HG02973 (cell line): ENCODE measurements at regions not wholly inside any gene's neighbourhood (a gene's known extent, or its start where the extent isn't known, plus 50 kb on each side); places are given as distances from the start of the nearest gene placed in this dataset.
"Not testable (repeated sequence)": the region's sequence is repeated elsewhere in the genome, so short reads cannot be mapped to it uniquely, and the experiment has no call there.

Experiments used
- ATAC-seq: cut with Tn5 transposase; IDR thresholded peaks from one replicate; pipeline ENCODE4 v1.9.1; 2021; ENCODE audit warnings: moderate library complexity; ENCODE audit not compliant: unreplicated experiment

DNA sequence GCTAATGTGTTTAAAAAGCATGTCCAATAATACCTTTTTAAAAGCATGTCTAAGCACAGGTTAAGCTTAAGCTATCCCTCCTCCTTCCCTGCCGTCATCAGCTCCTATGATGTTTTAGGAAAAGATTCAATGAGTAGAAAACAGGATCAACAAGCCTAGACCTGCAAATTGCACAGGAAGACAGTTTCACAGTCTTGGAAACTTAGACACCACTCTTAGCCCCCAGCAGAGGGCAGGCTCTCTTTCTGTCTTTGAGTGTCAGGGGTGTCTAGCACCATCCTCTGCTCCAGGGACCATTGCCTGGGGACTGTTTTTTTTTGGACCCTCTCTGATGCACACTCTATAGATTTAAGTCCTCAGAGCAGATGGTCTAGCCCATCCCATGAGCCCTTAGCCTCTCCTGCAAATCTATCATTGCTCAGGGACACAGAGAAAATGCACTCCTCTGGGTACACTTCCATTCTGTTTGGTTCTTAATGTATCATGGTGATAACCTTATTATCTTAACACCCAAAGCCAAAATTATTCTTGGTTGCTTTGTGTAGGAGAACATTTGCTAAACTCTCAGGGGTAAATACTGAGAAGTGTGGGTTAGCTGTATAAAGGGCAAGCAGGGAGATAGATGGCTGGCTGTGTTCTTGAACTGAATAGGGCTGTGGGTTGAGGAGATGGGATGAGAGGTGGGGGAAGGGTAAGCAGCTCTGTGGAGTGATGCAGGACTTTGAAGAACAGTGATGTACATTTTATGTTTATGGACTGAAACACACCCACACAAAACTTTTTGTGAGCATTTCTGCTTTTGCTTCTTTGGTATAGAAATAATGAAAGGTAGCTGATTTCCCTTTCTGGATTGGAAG, 259.9 kb upstream of the DDHD1 start:
- ATAC-seq: no peak

DNA sequence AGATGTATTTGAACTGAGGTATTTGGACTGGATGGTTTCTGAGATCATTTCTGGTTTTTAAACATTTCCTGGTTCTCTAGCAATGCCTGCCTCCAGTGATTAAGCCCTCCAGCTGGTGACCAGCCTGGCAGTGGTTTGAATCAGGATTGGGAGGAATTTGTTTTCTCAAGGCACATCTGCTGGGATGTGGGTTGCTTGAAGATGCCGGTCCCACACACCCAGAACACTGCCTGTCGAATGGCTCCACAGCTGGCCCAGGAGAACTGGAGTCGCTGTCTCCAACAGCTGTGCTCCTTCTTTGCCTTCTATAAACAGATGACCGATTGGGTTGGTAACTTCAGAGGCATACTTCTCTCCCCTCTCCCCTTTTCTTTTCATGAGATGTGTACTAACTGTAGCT, 258.0 kb upstream of the DDHD1 start:
- no peak for ATAC-seq

DNA sequence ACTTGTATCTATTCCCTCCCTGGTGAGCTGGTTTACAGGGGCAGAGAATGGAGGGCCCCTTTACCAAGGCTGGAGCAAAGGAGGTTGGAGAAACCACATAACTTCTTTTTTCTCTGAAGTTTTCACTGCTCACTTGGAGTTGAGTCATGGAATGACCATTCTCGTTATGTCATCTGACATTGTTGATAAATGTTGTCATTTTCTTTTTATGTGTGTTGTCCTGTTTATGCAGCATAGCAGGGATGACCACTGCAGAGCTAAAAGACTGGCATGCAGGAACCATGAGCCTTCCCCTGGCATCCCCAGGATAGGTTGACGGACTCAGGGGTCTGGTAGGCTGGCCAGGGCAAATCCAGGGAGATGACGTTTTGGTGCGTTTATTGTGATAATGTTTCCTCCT, 256.8 kb upstream of the DDHD1 start:
- no peak for ATAC-seq

DNA sequence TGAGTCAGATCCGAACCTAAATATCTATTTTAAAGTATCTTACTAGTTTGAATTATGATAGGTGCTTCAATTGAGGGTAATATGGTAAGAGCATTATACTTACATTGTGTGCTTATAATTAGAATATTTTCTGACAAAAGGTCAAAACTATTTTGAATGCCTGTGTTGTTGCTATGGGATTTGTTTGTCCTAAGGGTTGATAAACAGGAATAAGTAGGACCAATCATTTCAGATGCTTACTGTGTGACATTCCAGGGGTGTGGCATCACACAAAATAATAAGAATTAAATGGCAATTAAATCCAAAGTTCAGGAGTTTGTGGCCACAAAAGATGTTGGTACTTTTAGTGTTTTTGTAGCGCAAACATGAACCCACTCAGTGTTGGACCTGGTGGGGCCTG, 256.2 kb upstream of the DDHD1 start:
- no peak for ATAC-seq

DNA sequence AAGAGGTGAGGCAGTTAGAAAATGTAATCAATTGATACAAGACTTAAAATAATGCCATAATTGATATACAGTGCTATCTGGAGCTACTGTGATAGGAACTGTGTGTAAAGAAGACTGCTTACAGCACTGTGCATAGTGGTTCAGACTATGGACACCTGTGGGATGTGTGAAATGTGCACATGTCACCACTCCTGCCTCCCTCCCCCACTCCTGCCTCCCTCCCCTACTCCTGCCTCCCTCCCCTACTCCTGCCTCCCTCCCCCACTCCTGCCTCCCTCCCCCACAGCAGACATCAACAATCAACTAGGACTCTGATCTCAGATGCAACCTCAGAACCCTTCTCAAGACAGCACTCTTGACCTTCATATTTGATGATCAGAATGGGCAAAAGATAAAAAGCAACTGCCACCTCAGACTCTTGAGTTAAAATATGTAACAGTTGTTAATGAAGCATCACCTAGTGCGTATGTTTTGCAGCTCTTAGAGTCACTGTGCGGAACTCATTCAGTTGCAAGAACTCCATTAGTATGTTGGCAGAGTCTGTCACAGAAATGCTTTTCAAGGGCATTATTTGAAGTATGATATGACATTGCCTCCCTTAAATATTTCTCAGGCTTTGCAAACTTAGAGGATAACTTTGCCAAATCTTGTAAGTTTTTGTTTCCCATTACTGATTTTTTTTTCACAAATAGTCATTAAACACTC, 255.2 kb upstream of the DDHD1 start:
- no peak for ATAC-seq

DNA sequence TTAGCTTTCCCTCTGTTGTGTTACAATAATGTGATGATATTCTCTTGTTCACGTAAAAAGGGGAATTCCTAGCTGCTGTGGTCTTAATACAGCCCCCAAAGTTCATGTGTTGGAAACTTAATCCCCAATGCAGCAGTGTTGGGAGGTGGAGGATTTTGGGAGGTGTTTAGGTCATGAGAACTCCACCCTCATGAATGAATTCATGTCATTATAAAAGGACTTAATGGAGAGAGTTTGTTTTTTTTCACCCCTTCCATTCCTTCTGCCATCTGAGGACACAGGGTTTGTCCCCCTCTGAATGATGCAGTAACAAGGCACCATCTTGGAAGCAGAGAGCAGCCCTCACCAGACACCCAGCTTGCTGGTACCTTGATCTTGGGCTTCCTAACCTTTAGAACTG, 253.4 kb upstream of the DDHD1 start:
- ATAC-seq: no peak

- no peak for ATAC-seq
Observed at GRCh38 chr14:53401646-53402045, 248.5 kb upstream of the DDHD1 start.

DNA sequence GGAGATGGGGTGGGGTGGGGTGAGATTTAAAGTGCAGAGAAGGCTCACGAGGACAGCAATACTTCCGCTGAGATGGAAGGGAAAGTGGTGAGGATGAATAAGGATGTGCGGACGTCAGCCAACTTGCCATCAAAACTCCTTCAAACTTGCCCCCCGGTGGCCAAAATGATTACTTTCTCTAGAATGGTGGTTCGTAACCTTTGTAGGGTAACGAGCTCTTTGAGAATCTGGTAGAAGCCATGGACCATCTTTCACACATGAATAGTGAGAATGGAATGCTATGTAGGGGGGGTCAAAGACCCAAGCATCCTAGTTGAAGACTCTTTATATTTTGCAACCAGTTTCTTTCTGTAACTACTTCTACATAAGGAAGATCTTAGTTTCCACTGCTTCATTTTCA, 245.9 kb upstream of the DDHD1 start:
- no peak for ATAC-seq

GRCh38 chr14:53398616-53399015, 245.5 kb upstream of the DDHD1 start:
- ATAC-seq: no peak

- not testable (repeated sequence) for ATAC-seq
Observed at GRCh38 chr14:53395267-53395666, 242.1 kb upstream of the DDHD1 start.

DNA sequence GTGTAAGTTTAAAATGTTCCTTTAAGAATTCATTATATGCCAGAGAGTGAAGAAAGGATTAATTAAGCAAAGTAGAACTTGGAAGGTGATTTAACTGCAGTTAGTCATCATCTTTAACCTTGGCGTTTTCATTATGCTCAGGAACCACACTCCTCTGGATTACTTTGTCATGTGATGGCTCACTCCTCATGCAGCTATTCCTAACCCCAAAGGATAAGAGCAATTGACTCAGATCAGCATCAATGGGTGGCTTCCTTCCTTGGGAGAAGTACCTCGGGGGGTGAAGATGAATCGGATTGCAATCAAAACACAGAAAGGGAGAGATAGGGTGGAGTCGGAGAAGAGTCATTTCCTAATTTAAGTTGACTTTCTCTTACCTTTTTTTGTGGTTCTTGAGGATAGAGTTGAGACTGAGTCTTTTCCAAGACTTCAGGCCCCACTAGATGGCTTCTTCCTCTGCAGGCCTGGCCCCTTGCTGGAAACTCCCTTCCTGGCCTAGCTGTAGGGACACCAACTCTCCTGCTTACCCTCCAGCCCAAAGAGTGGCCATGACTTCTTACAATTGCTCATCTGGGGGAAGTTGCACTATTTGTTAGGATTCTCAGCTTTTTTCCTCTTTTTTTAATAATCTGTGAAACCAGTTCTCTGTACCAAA, 238.6 kb upstream of the DDHD1 start:
- no peak for ATAC-seq

- ATAC-seq: no peak
Observed at GRCh38 chr14:53391156-53391555, 238.0 kb upstream of the DDHD1 start.

- no peak for ATAC-seq
Observed at GRCh38 chr14:53390008-53390407, 236.9 kb upstream of the DDHD1 start.

- no peak for ATAC-seq
Observed at GRCh38 chr14:53389202-53389601, 236.1 kb upstream of the DDHD1 start.

- no peak for ATAC-seq
Observed at GRCh38 chr14:53386362-53386761, 233.2 kb upstream of the DDHD1 start.

GRCh38 chr14:53384536-53384935, 231.4 kb upstream of the DDHD1 start:
- ATAC-seq: no peak

- ATAC-seq: no peak
Observed at GRCh38 chr14:53384073-53384472, 230.9 kb upstream of the DDHD1 start.

GRCh38 chr14:53381895-53382294, 228.8 kb upstream of the DDHD1 start:
- ATAC-seq: no peak

GRCh38 chr14:53380867-53381225, 227.7 kb upstream of the DDHD1 start:
- no peak for ATAC-seq

DNA sequence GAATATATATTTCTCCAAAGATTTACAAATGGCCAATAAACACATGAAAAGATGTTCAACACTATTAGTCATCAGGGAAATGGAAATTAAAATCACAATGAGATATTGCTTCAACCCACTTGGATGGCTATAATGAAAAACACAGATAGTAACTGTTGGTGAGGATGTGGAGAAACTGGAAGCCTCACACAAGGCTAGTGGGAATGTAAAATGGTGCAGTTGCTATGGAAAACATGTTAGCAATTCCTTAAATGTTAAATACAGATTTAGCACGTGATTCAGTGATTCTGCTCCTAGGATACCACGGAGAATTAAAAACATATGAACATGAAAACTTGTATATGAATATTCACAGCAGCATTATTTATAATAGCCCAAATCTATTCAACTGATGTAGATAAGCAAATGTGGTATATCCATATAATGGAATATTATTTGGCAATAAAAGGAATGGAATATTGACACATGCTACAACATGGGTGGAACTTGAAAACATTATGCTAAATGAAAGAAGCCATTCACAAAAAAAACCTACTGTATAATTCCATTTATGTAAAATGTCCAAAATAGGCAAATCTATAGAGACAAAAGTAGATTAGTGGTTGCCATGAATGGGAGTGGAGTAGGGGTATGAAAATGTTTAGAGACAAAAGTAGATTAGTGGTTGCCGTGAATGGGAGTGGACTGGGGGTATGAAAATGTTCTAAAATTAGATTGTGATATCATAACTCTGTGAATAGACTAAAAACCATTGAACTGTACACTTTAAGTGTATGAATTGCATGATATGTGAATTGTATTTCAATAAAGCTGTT, 227.1 kb upstream of the DDHD1 start:
- ATAC-seq: no peak

- ATAC-seq: no peak
Observed at GRCh38 chr14:53378142-53378541, 225.0 kb upstream of the DDHD1 start.
